Activated T-helper 1 cell treated with Interleukin-2 at 50 U/mL for 16 hours (primary cell): ENCODE measurements at regions not wholly inside any gene's neighbourhood (a gene's known extent, or its start where the extent isn't known, plus 50 kb on each side); places are given as distances from the start of the nearest gene placed in this dataset.

Source experiments
- DNase-seq: peaks from one replicate; pipeline ENCODE4 v3.0.0-alpha.2; 2020; ENCODE audit warnings: low read depth

- no peak for DNase-seq
Observed at GRCh38 chr2:59012234-59012633, 771.1 kb upstream of the FANCL start.

GRCh38 chr2:59008950-59009349 lies 767.8 kb upstream of the FANCL start:
- DNase-seq, result no peak

GRCh38 chr2:59005836-59006615 lies 764.9 kb upstream of the FANCL start:
- DNase-seq, result no peak

GRCh38 chr2:59004621-59005020 lies 763.5 kb upstream of the FANCL start:
- DNase-seq, result no peak

- no peak for DNase-seq
Observed at GRCh38 chr2:59000796-59001195, 759.7 kb upstream of the FANCL start.

GRCh38 chr2:58992062-58992706 lies 751.1 kb upstream of the FANCL start:
- DNase-seq, result no peak

GRCh38 chr2:58991357-58991756 lies 750.2 kb upstream of the FANCL start:
- DNase-seq, result no peak

GRCh38 chr2:58985541-58985940 lies 744.4 kb upstream of the FANCL start:
- no peak for DNase-seq

GRCh38 chr2:58984731-58985130 lies 743.6 kb upstream of the FANCL start:
- no peak for DNase-seq

- DNase-seq, result no peak
Observed at GRCh38 chr2:58983111-58983510, 742.0 kb upstream of the FANCL start.

GRCh38 chr2:58981237-58981636 lies 740.1 kb upstream of the FANCL start:
- DNase-seq, result no peak

- no peak for DNase-seq
Observed at GRCh38 chr2:58976375-58977071, 735.4 kb upstream of the FANCL start.

- DNase-seq, result no peak
Observed at GRCh38 chr2:58974881-58975280, 733.8 kb upstream of the FANCL start.

- DNase-seq, result no peak
Observed at GRCh38 chr2:58974426-58974825, 733.3 kb upstream of the FANCL start.

GRCh38 chr2:58973811-58974281 lies 732.7 kb upstream of the FANCL start:
- no peak for DNase-seq

GRCh38 chr2:58972737-58973136 lies 731.6 kb upstream of the FANCL start:
- DNase-seq, result no peak

GRCh38 chr2:58971511-58972360 lies 730.6 kb upstream of the FANCL start:
- no peak for DNase-seq

GRCh38 chr2:58970365-58970764 lies 729.2 kb upstream of the FANCL start:
- no peak for DNase-seq

- DNase-seq, result no peak
Observed at GRCh38 chr2:58968885-58969284, 727.8 kb upstream of the FANCL start.

- DNase-seq, result no peak
Observed at GRCh38 chr2:58967736-58968135, 726.6 kb upstream of the FANCL start.

- no peak for DNase-seq
Observed at GRCh38 chr2:58965602-58966001, 724.5 kb upstream of the FANCL start.

GRCh38 chr2:58959996-58960395 lies 718.9 kb upstream of the FANCL start:
- no peak for DNase-seq
